H1 (cell line): ENCODE measurements at regions not wholly inside any gene's neighbourhood (a gene's known extent, or its start where the extent isn't known, plus 50 kb on each side); places are given as distances from the start of the nearest gene placed in this dataset.

Experiments used
- CTCF ChIA-PET: fragments of 300-600 bp; sonication (Branson Sonifier 250); formaldehyde crosslinking; loops from one replicate; lab custom pipeline; 2021; ENCODE audit not compliant: partially characterized antibody; lab: Charles Lee
- POLR2A ChIA-PET: fragments of 300-600 bp; sonication (Branson Sonifier 250); formaldehyde crosslinking; loops from one replicate; lab custom pipeline; 2021; ENCODE audit warnings: inconsistent platforms; ENCODE audit not compliant: partially characterized antibody; lab: Charles Lee
- DNase-seq, 2 experiments: peaks; one replicate each; pipeline versions ENCODE4 v3.0.0 to v3.0.0-alpha.2; 2010 to 2022; ENCODE audit warnings: low spot score in 2 of 2, low read depth in 1 of 2, mixed read lengths in 1 of 2
- FAIRE-seq: peaks from 2 replicates; lab custom pipeline; 2011; peaks lifted over from hg19 to GRCh38; lab: Jason Lieb, UNC
- H2AFZ ChIP-seq: 2 replicates; pipeline ENCODE4 v1.8.1; 2012; ENCODE audit warnings: low read length, inconsistent platforms
- H2AK5ac ChIP-seq: 2 replicates; pipeline ENCODE4 v1.6.1; 2013; ENCODE audit warnings: low read depth, low read length
- H2BK120ac ChIP-seq: replicated peaks from 2 replicates; pipeline ENCODE3; 2013; ENCODE audit warnings: low read depth, low read length, inconsistent platforms
- H2BK12ac ChIP-seq: 2 replicates; pipeline ENCODE4 v1.6.1; 2013; ENCODE audit warnings: low read depth, low read length
- H2BK15ac ChIP-seq: 2 replicates; pipeline ENCODE4 v1.6.1; 2013; ENCODE audit warnings: low read length
- H2BK20ac ChIP-seq: 2 replicates; pipeline ENCODE4 v1.6.1; 2013; ENCODE audit warnings: low read length
- H2BK5ac ChIP-seq: 2 replicates; pipeline ENCODE4 v1.6.1; 2013; ENCODE audit warnings: low read depth, low read length
- H3K14ac ChIP-seq: 2 replicates; pipeline ENCODE4 v1.6.1; 2013; ENCODE audit warnings: inconsistent platforms; ENCODE audit not compliant: insufficient read length
- H3K18ac ChIP-seq: 2 replicates; pipeline ENCODE4 v1.6.1; 2013; ENCODE audit warnings: low read length; ENCODE audit errors: extremely low read depth
- H3K23ac ChIP-seq: 2 replicates; pipeline ENCODE4 v1.6.1; 2013; ENCODE audit warnings: inconsistent platforms; ENCODE audit not compliant: insufficient read length
- H3K23me2 ChIP-seq: 2 replicates; pipeline ENCODE4 v1.6.1; 2013; ENCODE audit warnings: low read depth, low read length
- H3K27ac ChIP-seq: 2 replicates; pipeline ENCODE4 v1.6.1; 2011; ENCODE audit warnings: low read depth, low read length, inconsistent platforms
- H3K27me3 ChIP-seq, 4 experiments: replicated peaks in 1 of 4; 1 replicate in 1 of 4; 2 replicates in 3 of 4; pipeline versions ENCODE4 v1.6.1 to v1.8.1; 2011 to 2013; ENCODE audit warnings: low read length in 3 of 4, mild to moderate bottlenecking in 3 of 4, inconsistent platforms in 2 of 4, mixed read lengths in 2 of 4, moderate library complexity in 1 of 4; ENCODE audit not compliant: control insufficient read depth in 3 of 4, insufficient read depth in 3 of 4; ENCODE audit errors: extremely low read depth in 1 of 4
- H3K36me3 ChIP-seq, 4 experiments: 2 replicates each; pipeline versions ENCODE4 v1.6.1 to v1.8.1; 2011 to 2013; ENCODE audit warnings: mild to moderate bottlenecking in 4 of 4, low read length in 3 of 4, moderate library complexity in 2 of 4, control low read depth in 1 of 4, inconsistent platforms in 1 of 4; ENCODE audit not compliant: insufficient read depth in 4 of 4, control insufficient read depth in 2 of 4
- H3K4ac ChIP-seq: replicated peaks from 2 replicates; pipeline ENCODE3; 2013; ENCODE audit warnings: low read length, low read depth, mixed read lengths, inconsistent platforms; ENCODE audit not compliant: insufficient read length
- H3K4me1 ChIP-seq, 4 experiments: replicated peaks in 1 of 4; 1 replicate in 1 of 4; 2 replicates in 3 of 4; pipeline versions ENCODE4 v1.6.1 to v1.8.1; 2011 to 2013; ENCODE audit warnings: low read length in 3 of 4, inconsistent platforms in 2 of 4, mixed read lengths in 1 of 4; ENCODE audit not compliant: insufficient read depth in 4 of 4, control insufficient read depth in 3 of 4
- H3K4me2 ChIP-seq, 2 experiments: 2 replicates each; pipeline versions ENCODE4 v1.6.1 to v1.8.1; 2011 to 2013; ENCODE audit warnings: low read depth in 2 of 2, low read length in 2 of 2, control low read depth in 1 of 2, inconsistent platforms in 1 of 2, mild to moderate bottlenecking in 1 of 2; ENCODE audit not compliant: insufficient read depth in 1 of 2
- H3K4me3 ChIP-seq, 4 experiments: fragments of 200-600, 300-600 bp in 1 of 4; sonication (generic), shearing (Covaris generic), sonication (Bioruptor Twin) in 1 of 4; 2 replicates each; pipeline versions ENCODE4 v1.5.1 to v1.8.1; 2011 to 2016; ENCODE audit warnings: low read length in 4 of 4, low read depth in 3 of 4, control low read depth in 2 of 4, inconsistent platforms in 2 of 4, mild to moderate bottlenecking in 2 of 4, mixed read lengths in 1 of 4, moderate library complexity in 1 of 4; ENCODE audit not compliant: insufficient read depth in 2 of 4; ENCODE audit errors: extremely low read depth in 1 of 4
- H3K56ac ChIP-seq: replicated peaks from 2 replicates; pipeline ENCODE3; 2013; ENCODE audit warnings: low read depth, mild to moderate bottlenecking, mixed read lengths, low read length, inconsistent platforms; ENCODE audit not compliant: insufficient read length
- H3K79me1 ChIP-seq: 2 replicates; pipeline ENCODE4 v1.6.1; 2013; ENCODE audit warnings: low read depth, low read length, control low read depth
- H3K79me2 ChIP-seq, 2 experiments: 2 replicates each; pipeline versions ENCODE4 v1.6.1 to v1.8.1; 2012 to 2013; ENCODE audit warnings: low read length in 2 of 2, mild to moderate bottlenecking in 2 of 2, inconsistent platforms in 1 of 2; ENCODE audit not compliant: insufficient read depth in 2 of 2, control insufficient read depth in 1 of 2
- H3K9ac ChIP-seq, 4 experiments: replicated peaks in 1 of 4; 1 replicate in 1 of 4; 2 replicates in 3 of 4; pipeline versions ENCODE4 v1.6.1 to v1.8.1; 2011 to 2013; ENCODE audit warnings: low read depth in 3 of 4, low read length in 3 of 4, control low read depth in 2 of 4, mild to moderate bottlenecking in 2 of 4, moderate library complexity in 2 of 4, inconsistent platforms in 1 of 4; ENCODE audit errors: extremely low read depth in 1 of 4
- H3K9me3 ChIP-seq, 2 experiments: 2 replicates each; pipeline versions ENCODE4 v1.6.1 to v1.8.1; 2012 to 2013; ENCODE audit warnings: mild to moderate bottlenecking in 2 of 2, moderate library complexity in 2 of 2, control low read depth in 1 of 2, inconsistent platforms in 1 of 2, low read depth in 1 of 2, low read length in 1 of 2, mixed read lengths in 1 of 2; ENCODE audit not compliant: insufficient read depth in 2 of 2
- H4K20me1 ChIP-seq, 2 experiments: replicated peaks in 1 of 2; 2 replicates each; pipeline versions ENCODE3 to v1.8.1; 2011 to 2013; ENCODE audit warnings: inconsistent platforms in 2 of 2, low read length in 2 of 2, mild to moderate bottlenecking in 1 of 2; ENCODE audit not compliant: insufficient read depth in 2 of 2, control insufficient read depth in 1 of 2
- H4K5ac ChIP-seq: 2 replicates; pipeline ENCODE4 v1.6.1; 2013; ENCODE audit warnings: low read length, low read depth, mixed read lengths, inconsistent platforms; ENCODE audit not compliant: insufficient read length
- H4K8ac ChIP-seq: 2 replicates; pipeline ENCODE4 v1.8.0; 2013; ENCODE audit warnings: mild to moderate bottlenecking, moderate library complexity, low read length, inconsistent platforms; ENCODE audit not compliant: insufficient read depth; ENCODE audit errors: extremely low read depth
- H4K91ac ChIP-seq: replicated peaks from 2 replicates; pipeline ENCODE3; 2013; ENCODE audit warnings: low read length, mixed read lengths, inconsistent platforms; ENCODE audit not compliant: insufficient read length
- ASH2L ChIP-seq: fragments of 200-600, 300-600 bp; sonication (generic); IDR thresholded peaks from one replicate; pipeline ENCODE4 v1.7.1; 2017; ENCODE audit warnings: low read length
- BCL11A ChIP-seq, 2 experiments: IDR thresholded peaks; one replicate each; pipeline ENCODE4 v1.6.1; 2011; ENCODE audit warnings: low read depth in 2 of 2, low read length in 2 of 2, mild to moderate bottlenecking in 2 of 2
- NANOG ChIP-seq: IDR thresholded peaks from 2 replicates; pipeline ENCODE4 v1.6.1; 2011; ENCODE audit warnings: low read length, low read depth, mild to moderate bottlenecking, inconsistent platforms; ENCODE audit not compliant: insufficient read depth, poor library complexity, severe bottlenecking
- RFX5 ChIP-seq: IDR thresholded peaks from 2 replicates; pipeline ENCODE4 v1.6.1; 2011; ENCODE audit warnings: low read depth, low read length, improper control_type of control experiment, borderline replicate concordance
- SAP30 ChIP-seq: fragments of 300-600 bp; sonication (generic); IDR thresholded peaks from 2 replicates; pipeline ENCODE4 v1.7.1; 2012; ENCODE audit warnings: low read length, moderate library complexity, mild to moderate bottlenecking, inconsistent platforms; ENCODE audit not compliant: insufficient read depth, insufficient replicate concordance
- SIN3A ChIP-seq, 2 experiments: IDR thresholded peaks in 1 of 2; conservative IDR thresholded peaks in 1 of 2; 2 replicates each; pipeline ENCODE4 v1.6.1; 2011 to 2012; ENCODE audit warnings: low read length in 2 of 2, improper control_type of control experiment in 1 of 2, low read depth in 1 of 2, mild to moderate bottlenecking in 1 of 2
- TAF1 ChIP-seq: IDR thresholded peaks from 2 replicates; pipeline ENCODE4 v1.6.1; 2011; ENCODE audit warnings: mild to moderate bottlenecking, low read depth, low read length
- TBP ChIP-seq: IDR thresholded peaks from 2 replicates; pipeline ENCODE4 v1.6.1; 2011; ENCODE audit warnings: low read depth, low read length, improper control_type of control experiment

DNA sequence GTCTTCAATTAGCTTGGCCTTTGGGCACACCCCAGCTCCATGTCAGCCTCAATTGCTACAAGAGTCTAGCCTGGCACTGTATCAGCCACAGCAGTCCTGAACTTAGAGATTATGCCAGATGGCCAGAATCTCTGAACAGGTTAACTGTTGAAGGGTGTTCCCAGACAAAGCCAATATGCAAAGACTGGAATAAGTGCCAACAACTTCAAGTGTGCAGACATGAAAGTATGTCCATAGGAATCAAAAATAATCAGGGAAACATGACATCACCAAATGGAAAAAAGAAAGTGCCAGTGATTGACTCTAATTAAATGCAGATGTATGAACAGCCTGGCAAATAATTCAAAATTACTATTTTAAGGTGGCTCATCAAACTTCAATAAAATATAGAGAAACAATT is 98.5 kb upstream of the DOCK10 start:
- H4K91ac ChIP-seq = no peak overlapping the region
- TF ChIP-seq RFX5 (no peak), ASH2L (no peak), SAP30 (no peak), NANOG (no peak), TBP (no peak), SIN3A (conservative IDR thresholded peaks at IDR 0.05 in 1 of 2, IDR thresholded peaks at IDR 0.05 in 1 of 2; ENCODE audit: low read depth in 1 of 2, low read length in 2 of 2) (no peak), BCL11A (IDR thresholded peaks at IDR 0.05; ENCODE audit: low read depth in 2 of 2, low read length in 2 of 2) (no peak), TAF1 (no peak)
- H2BK20ac ChIP-seq = no peak overlapping the region
- no peak overlapping the region for H2BK120ac ChIP-seq
- H2BK12ac ChIP-seq = no peak overlapping the region
- no peaks in the 10 kb centered on the region for H3K79me2 ChIP-seq
- no peaks in the 10 kb centered on the region for H3K4me1 ChIP-seq
- H3K23ac ChIP-seq = no peak overlapping the region
- no peak overlapping the region for H3K27ac ChIP-seq
- DNase-seq (no peak), FAIRE-seq (no peak)
- no peak overlapping the region for H2AK5ac ChIP-seq
- H3K79me1 ChIP-seq = no peaks in the 10 kb centered on the region
- no peak overlapping the region for H3K18ac ChIP-seq
- H3K36me3 ChIP-seq = no peaks in the 10 kb centered on the region
- no peak overlapping the region for H4K8ac ChIP-seq
- H2BK5ac ChIP-seq = no peak overlapping the region
- no peak overlapping the region for H2BK15ac ChIP-seq
- no peaks in the 10 kb centered on the region for H3K23me2 ChIP-seq
- H3K9me3 ChIP-seq = no peaks in the 10 kb centered on the region
- POLR2A ChIA-PET = no interaction called here
- no peak overlapping the region for H3K4me3 ChIP-seq
- no peak overlapping the region for H3K4me2 ChIP-seq
- H3K4ac ChIP-seq = no peak overlapping the region
- no peak overlapping the region for H3K14ac ChIP-seq
- no peaks in the 10 kb centered on the region for H4K20me1 ChIP-seq
- H3K56ac ChIP-seq = no peak overlapping the region
- CTCF ChIA-PET = interaction anchor here (1.2 kb wide), 1 partner anchor 19 kb away, joined by 3 read pairs; no protein-coding TSS in a partner anchor
- no peak overlapping the region for H2AFZ ChIP-seq
- no peak overlapping the region for H4K5ac ChIP-seq
- no peak overlapping the region for H3K9ac ChIP-seq
- H3K27me3 ChIP-seq = no peaks in the 10 kb centered on the region
